Keratinocyte (primary cell): ENCODE measurements at regions not wholly inside any gene's neighbourhood (a gene's known extent, or its start where the extent isn't known, plus 50 kb on each side); places are given as distances from the start of the nearest gene placed in this dataset.

Source experiments
- DNase-seq: peaks from one replicate; pipeline ENCODE4 v3.0.0-alpha.2; 2011; ENCODE audit warnings: low read depth, missing footprints, low spot score
- FAIRE-seq: peaks from 2 replicates; lab custom pipeline; 2011; peaks lifted over from hg19 to GRCh38; lab: Jason Lieb, UNC
- H2AFZ ChIP-seq: 2 replicates; pipeline ENCODE4 v1.6.0; 2012; ENCODE audit warnings: low read length, control low read depth, inconsistent platforms; ENCODE audit not compliant: control insufficient read depth
- H3K27ac ChIP-seq: 2 replicates; pipeline ENCODE4 v1.5.1; 2011; ENCODE audit warnings: low read length; ENCODE audit not compliant: control insufficient read depth, insufficient read depth
- H3K27me3 ChIP-seq: 3 replicates; pipeline ENCODE4 v1.6.0; 2011; ENCODE audit warnings: low read length; ENCODE audit not compliant: control insufficient read depth, insufficient read depth; ENCODE audit errors: extremely low read depth
- H3K36me3 ChIP-seq, 2 experiments: 2 replicates in 1 of 2; 3 replicates in 1 of 2; pipeline ENCODE4 v1.5.1; 2011; ENCODE audit warnings: low read length in 2 of 2, mild to moderate bottlenecking in 1 of 2; ENCODE audit not compliant: control insufficient read depth in 2 of 2, insufficient read depth in 2 of 2; ENCODE audit errors: extremely low read depth in 1 of 2
- H3K4me1 ChIP-seq: 3 replicates; pipeline ENCODE4 v1.5.1; 2011; ENCODE audit warnings: low read length; ENCODE audit not compliant: control insufficient read depth, insufficient read depth; ENCODE audit errors: extremely low read depth
- H3K4me2 ChIP-seq: 3 replicates; pipeline ENCODE4 v1.6.0; 2011; ENCODE audit warnings: low read depth, low read length; ENCODE audit not compliant: control insufficient read depth, insufficient read depth; ENCODE audit errors: extremely low read depth
- H3K4me3 ChIP-seq, 3 experiments: fragments of 200-600 bp in 1 of 3; sonication (generic) in 1 of 3; 2 replicates in 2 of 3; 3 replicates in 1 of 3; pipeline ENCODE4 v1.5.1; 2011 to 2016; ENCODE audit warnings: low read length in 3 of 3, mild to moderate bottlenecking in 3 of 3, control low read depth in 2 of 3, inconsistent platforms in 1 of 3, low read depth in 1 of 3, mixed read lengths in 1 of 3, mixed run types in 1 of 3, moderate library complexity in 1 of 3; ENCODE audit not compliant: control insufficient read depth in 2 of 3, insufficient read depth in 2 of 3; ENCODE audit errors: extremely low read depth in 1 of 3
- H3K79me2 ChIP-seq: 2 replicates; pipeline ENCODE4 v1.6.0; 2012; ENCODE audit warnings: low read length; ENCODE audit not compliant: control insufficient read depth, insufficient read depth
- H3K9ac ChIP-seq: 3 replicates; pipeline ENCODE4 v1.6.0; 2011; ENCODE audit warnings: low read length; ENCODE audit not compliant: control insufficient read depth, insufficient read depth; ENCODE audit errors: extremely low read depth
- H3K9me1 ChIP-seq: 3 replicates; pipeline ENCODE4 v1.6.0; 2011; ENCODE audit warnings: low read length; ENCODE audit not compliant: control insufficient read depth, insufficient read depth; ENCODE audit errors: extremely low read depth
- H3K9me3 ChIP-seq: 2 replicates; pipeline ENCODE4 v1.5.1; 2012; ENCODE audit warnings: low read depth, low read length; ENCODE audit not compliant: control insufficient read depth
- H4K20me1 ChIP-seq: 3 replicates; pipeline ENCODE4 v1.6.0; 2011; ENCODE audit warnings: low read length; ENCODE audit not compliant: control insufficient read depth, insufficient read depth; ENCODE audit errors: extremely low read depth
- EZH2 ChIP-seq: IDR thresholded peaks from one replicate; pipeline ENCODE4 v1.6.1; 2012; ENCODE audit warnings: inconsistent platforms, mild to moderate bottlenecking, low read length, moderate library complexity
- dilution Hi-C: fragments of 300-500 bp; cut with MboI; formaldehyde crosslinking; loops from one replicate; pipeline ENCODE4 v1.7.0; 2020; ENCODE audit warnings: low sequenced_read_pairs; ENCODE audit not compliant: extremely low pct_ligation_motif_present
- TF ChIP-seq, protein P1 (sequence below), 3 experiments: IDR thresholded peaks in 1 of 3; conservative IDR thresholded peaks in 1 of 3; optimal IDR thresholded peaks in 1 of 3; 2 replicates in 2 of 3; 3 replicates in 1 of 3; pipeline versions ENCODE3 to v1.5.1; 2011; ENCODE audit warnings: low read length in 3 of 3, mild to moderate bottlenecking in 3 of 3, moderate library complexity in 2 of 3, control low read depth in 1 of 3, inconsistent platforms in 1 of 3; ENCODE audit not compliant: insufficient read depth in 2 of 3; ENCODE audit errors: extremely low read depth in 1 of 3

DNA sequence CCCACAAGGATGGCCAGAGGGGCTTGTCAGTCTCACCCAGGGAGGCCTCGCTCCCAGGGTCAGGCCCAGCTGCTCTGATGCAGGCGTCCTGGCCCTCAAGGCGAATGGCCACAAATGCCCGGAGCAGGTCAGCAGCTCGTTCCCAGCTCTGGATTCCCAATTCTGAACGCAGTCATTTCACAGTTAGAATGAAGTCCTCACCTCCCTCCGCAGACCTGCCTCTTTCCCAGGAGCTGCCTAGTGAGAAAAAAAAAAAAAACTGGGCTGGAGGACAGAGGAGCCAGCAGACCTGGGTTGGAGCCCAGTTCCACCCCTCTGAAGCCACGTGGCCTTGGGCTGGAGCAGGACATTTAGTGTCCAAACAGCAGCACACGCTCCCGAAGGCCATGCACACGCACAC, 62.2 kb upstream of the DIO3 start:
- H3K9me1 ChIP-seq = no peaks in the 10 kb centered on the region
- H3K9ac ChIP-seq = no peak overlapping the region
- no peak overlapping the region for H3K4me3 ChIP-seq
- no peaks in the 10 kb centered on the region for H3K79me2 ChIP-seq
- no peaks in the 10 kb centered on the region for H3K36me3 ChIP-seq
- no peaks in the 10 kb centered on the region for H4K20me1 ChIP-seq
- TF ChIP-seq EZH2 = no peak
- TF ChIP-seq, protein P1, sequence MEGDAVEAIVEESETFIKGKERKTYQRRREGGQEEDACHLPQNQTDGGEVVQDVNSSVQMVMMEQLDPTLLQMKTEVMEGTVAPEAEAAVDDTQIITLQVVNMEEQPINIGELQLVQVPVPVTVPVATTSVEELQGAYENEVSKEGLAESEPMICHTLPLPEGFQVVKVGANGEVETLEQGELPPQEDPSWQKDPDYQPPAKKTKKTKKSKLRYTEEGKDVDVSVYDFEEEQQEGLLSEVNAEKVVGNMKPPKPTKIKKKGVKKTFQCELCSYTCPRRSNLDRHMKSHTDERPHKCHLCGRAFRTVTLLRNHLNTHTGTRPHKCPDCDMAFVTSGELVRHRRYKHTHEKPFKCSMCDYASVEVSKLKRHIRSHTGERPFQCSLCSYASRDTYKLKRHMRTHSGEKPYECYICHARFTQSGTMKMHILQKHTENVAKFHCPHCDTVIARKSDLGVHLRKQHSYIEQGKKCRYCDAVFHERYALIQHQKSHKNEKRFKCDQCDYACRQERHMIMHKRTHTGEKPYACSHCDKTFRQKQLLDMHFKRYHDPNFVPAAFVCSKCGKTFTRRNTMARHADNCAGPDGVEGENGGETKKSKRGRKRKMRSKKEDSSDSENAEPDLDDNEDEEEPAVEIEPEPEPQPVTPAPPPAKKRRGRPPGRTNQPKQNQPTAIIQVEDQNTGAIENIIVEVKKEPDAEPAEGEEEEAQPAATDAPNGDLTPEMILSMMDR (optimal IDR thresholded peaks at IDR 0.05 in 1 of 3, IDR thresholded peaks at IDR 0.05 in 1 of 3, conservative IDR thresholded peaks at IDR 0.05 in 1 of 3; ENCODE audit: extremely low read depth in 1 of 3, insufficient read depth in 2 of 3, low read length in 3 of 3) = no peak
- H3K27ac ChIP-seq = no peak overlapping the region
- no peaks in the 10 kb centered on the region for H3K4me1 ChIP-seq
- H3K4me2 ChIP-seq = no peak overlapping the region
- dilution Hi-C loops = no loop called here
- H3K27me3 ChIP-seq = peaks cover 4% of the 10 kb centered on the region
- DNase-seq (no peak), FAIRE-seq (no peak)
- no peak overlapping the region for H2AFZ ChIP-seq
- H3K9me3 ChIP-seq = peaks cover 10% of the 10 kb centered on the region

- no peaks in the 10 kb centered on the region for H3K4me1 ChIP-seq
- H3K4me3 ChIP-seq = no peak overlapping the region
- no peaks in the 10 kb centered on the region for H4K20me1 ChIP-seq
- peaks cover 4% of the 10 kb centered on the region for H3K27me3 ChIP-seq
- no peaks in the 10 kb centered on the region for H3K79me2 ChIP-seq
- no peak overlapping the region for H2AFZ ChIP-seq
- dilution Hi-C loops = no loop called here
- H3K9me1 ChIP-seq = no peaks in the 10 kb centered on the region
- no peaks in the 10 kb centered on the region for H3K36me3 ChIP-seq
- TF ChIP-seq, protein P1 (optimal IDR thresholded peaks at IDR 0.05 in 1 of 3, IDR thresholded peaks at IDR 0.05 in 1 of 3, conservative IDR thresholded peaks at IDR 0.05 in 1 of 3; ENCODE audit: extremely low read depth in 1 of 3, insufficient read depth in 2 of 3, low read length in 3 of 3) = no peak
- no peak overlapping the region for H3K27ac ChIP-seq
- H3K9me3 ChIP-seq = peaks cover 10% of the 10 kb centered on the region
- H3K4me2 ChIP-seq = no peak overlapping the region
- H3K9ac ChIP-seq = no peak overlapping the region
- FAIRE-seq (no peak), DNase-seq (no peak)
These were observed 61.8 kb upstream of the DIO3 start for GRCh38 chr14:101499513-101499912.
